ENCODE measurements at regions not wholly inside any gene's neighbourhood (a gene's known extent, or its start where the extent isn't known, plus 50 kb on each side); places are given as distances from the start of the nearest gene placed in this dataset.

- Histone ChIP-seq H3K36me3 (no peaks in the 10 kb centered on the region), H3K27me3 (no peaks in the 10 kb centered on the region), H3K4me1 (no peaks in the 10 kb centered on the region), H3K27ac (no peak overlapping the region), H3K4me3 (no peak overlapping the region), H3K9me3 (no peaks in the 10 kb centered on the region)
- no peak for TF ChIP-seq CTCF (IDR thresholded peaks at IDR 0.05)
- intact Hi-C loops (cut with DNase I) = no loop called here
- no peak for ATAC-seq
- DNase-seq = no peak
- WGBS, 2 donors = 67 to 74% methylated on average over 3 of the region's 3 CpGs
Observed at GRCh38 chr3:5811016-5811415, 623.5 kb downstream of the EDEM1 start.

GRCh38 chr3:5813521-5813920, 626.0 kb downstream of the EDEM1 start:
- no peak for TF ChIP-seq CTCF (IDR thresholded peaks at IDR 0.05)
- WGBS, 2 donors = 30 to 34% methylated on average over 2 of the region's 2 CpGs
- Histone ChIP-seq H3K4me1 (no peaks in the 10 kb centered on the region), H3K27me3 (no peaks in the 10 kb centered on the region), H3K4me3 (no peak overlapping the region), H3K9me3 (no peaks in the 10 kb centered on the region), H3K27ac (no peak overlapping the region), H3K36me3 (no peaks in the 10 kb centered on the region)
- intact Hi-C loops (cut with DNase I) = no loop called here
- DNase-seq (no peak), ATAC-seq (no peak)

- H3K4me3 ChIP-seq = no peak overlapping the region
- no peaks in the 10 kb centered on the region for H3K36me3 ChIP-seq
- no peak overlapping the region for H3K27ac ChIP-seq
- no peaks in the 10 kb centered on the region for H3K27me3 ChIP-seq
- DNase-seq (no peak), ATAC-seq (no peak)
- no peak for TF ChIP-seq CTCF (IDR thresholded peaks at IDR 0.05)
- no peaks in the 10 kb centered on the region for H3K4me1 ChIP-seq
- peaks cover 0 to 18% (median 8%) of the 10 kb centered on the region in 11 donors for H3K9me3 ChIP-seq
- intact Hi-C loops (cut with DNase I) = no loop called here
Observed at GRCh38 chr3:5822843-5823242, 635.3 kb downstream of the EDEM1 start.

- no peak overlapping the region for H3K27ac ChIP-seq
- no peak for DNase-seq
- peaks cover 0 to 31% (median 20%) of the 10 kb centered on the region in 11 donors for H3K9me3 ChIP-seq
- 59% methylated on average over 2 of the region's 2 CpGs for whole genome bisulfite sequencing, 2 donors
- H3K4me1 ChIP-seq = no peaks in the 10 kb centered on the region
- intact Hi-C loops (cut with DNase I) = no loop called here
- H3K36me3 ChIP-seq = no peaks in the 10 kb centered on the region
- no peak for ATAC-seq
- no peaks in the 10 kb centered on the region for H3K27me3 ChIP-seq
- no peak overlapping the region for H3K4me3 ChIP-seq
- TF ChIP-seq CTCF (IDR thresholded peaks at IDR 0.05) = no peak
Observed at GRCh38 chr3:5826467-5826866, 639.0 kb downstream of the EDEM1 start.

- Histone ChIP-seq H3K9me3 (peaks cover 0 to 31% (median 20%) of the 10 kb centered on the region in 11 donors), H3K27me3 (no peaks in the 10 kb centered on the region), H3K4me3 (no peak overlapping the region), H3K4me1 (no peaks in the 10 kb centered on the region), H3K36me3 (no peaks in the 10 kb centered on the region), H3K27ac (no peak overlapping the region)
- 72 to 83% methylated on average over 2 of the region's 2 CpGs for WGBS, 2 donors
- no peak for ATAC-seq
- intact Hi-C loops (cut with DNase I) = no loop called here
- DNase-seq = no peak
- TF ChIP-seq CTCF (IDR thresholded peaks at IDR 0.05) = no peak
Observed at GRCh38 chr3:5828251-5828650, 640.7 kb downstream of the EDEM1 start.

Measured in heart right ventricle (tissue), 16 donors.